ENCODE measurements at regions not wholly inside any gene's neighbourhood (a gene's known extent, or its start where the extent isn't known, plus 50 kb on each side); places are given as distances from the start of the nearest gene placed in this dataset.
"Not testable (repeated sequence)": the region's sequence is repeated elsewhere in the genome, so short reads cannot be mapped to it uniquely, and the experiment has no call there.

DNA sequence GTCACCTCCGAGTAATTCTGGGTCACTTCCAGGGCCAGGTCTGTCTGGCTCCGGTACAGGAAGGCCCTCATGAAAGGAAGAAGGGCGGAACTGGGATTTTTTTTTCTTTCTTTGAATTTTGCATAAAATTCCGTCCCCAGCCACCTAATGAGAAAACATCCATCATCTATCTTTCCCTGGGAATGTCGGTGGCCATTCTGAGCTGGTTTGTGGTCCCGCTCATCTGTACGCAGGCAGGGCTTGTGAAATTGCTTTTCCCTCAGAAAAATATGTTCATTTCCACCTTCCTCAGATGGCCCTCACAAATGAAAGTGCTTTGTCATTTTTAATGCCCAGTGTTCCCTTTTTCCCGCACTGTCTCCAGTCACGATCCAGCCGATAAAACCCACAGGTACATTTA is 353.0 kb upstream of the ZFHX3 start:
- Histone ChIP-seq H3K4me2 (ENCODE audit: insufficient read depth, low read length) (no peak overlapping the region), H3K36me3 (ENCODE audit: insufficient read depth, low read length) (no peaks in the 10 kb centered on the region), H4K20me1 (ENCODE audit: insufficient read depth, low read length) (no peaks in the 10 kb centered on the region), H3K79me2 (ENCODE audit: insufficient read depth, low read length) (no peaks in the 10 kb centered on the region), H3K27ac (ENCODE audit: low read depth, low read length) (no peak overlapping the region), H3K9me3 (ENCODE audit: low read depth, low read length) (no peaks in the 10 kb centered on the region), H2AFZ (ENCODE audit: low read length) (no peak overlapping the region), H3K4me1 (ENCODE audit: insufficient read depth, low read length) (no peaks in the 10 kb centered on the region), H3K4me3 (ENCODE audit: insufficient read depth, low read length) (no peak overlapping the region), H3K27me3 (ENCODE audit: insufficient read depth, low read length) (no peaks in the 10 kb centered on the region)
- no peak for DNase-seq (ENCODE audit: insufficient read length, low spot score, missing footprints)
- TF ChIP-seq, protein P1, sequence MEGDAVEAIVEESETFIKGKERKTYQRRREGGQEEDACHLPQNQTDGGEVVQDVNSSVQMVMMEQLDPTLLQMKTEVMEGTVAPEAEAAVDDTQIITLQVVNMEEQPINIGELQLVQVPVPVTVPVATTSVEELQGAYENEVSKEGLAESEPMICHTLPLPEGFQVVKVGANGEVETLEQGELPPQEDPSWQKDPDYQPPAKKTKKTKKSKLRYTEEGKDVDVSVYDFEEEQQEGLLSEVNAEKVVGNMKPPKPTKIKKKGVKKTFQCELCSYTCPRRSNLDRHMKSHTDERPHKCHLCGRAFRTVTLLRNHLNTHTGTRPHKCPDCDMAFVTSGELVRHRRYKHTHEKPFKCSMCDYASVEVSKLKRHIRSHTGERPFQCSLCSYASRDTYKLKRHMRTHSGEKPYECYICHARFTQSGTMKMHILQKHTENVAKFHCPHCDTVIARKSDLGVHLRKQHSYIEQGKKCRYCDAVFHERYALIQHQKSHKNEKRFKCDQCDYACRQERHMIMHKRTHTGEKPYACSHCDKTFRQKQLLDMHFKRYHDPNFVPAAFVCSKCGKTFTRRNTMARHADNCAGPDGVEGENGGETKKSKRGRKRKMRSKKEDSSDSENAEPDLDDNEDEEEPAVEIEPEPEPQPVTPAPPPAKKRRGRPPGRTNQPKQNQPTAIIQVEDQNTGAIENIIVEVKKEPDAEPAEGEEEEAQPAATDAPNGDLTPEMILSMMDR (IDR thresholded peaks at IDR 0.05; ENCODE audit: extremely low read depth, low read depth, low read length), result no peak

DNA sequence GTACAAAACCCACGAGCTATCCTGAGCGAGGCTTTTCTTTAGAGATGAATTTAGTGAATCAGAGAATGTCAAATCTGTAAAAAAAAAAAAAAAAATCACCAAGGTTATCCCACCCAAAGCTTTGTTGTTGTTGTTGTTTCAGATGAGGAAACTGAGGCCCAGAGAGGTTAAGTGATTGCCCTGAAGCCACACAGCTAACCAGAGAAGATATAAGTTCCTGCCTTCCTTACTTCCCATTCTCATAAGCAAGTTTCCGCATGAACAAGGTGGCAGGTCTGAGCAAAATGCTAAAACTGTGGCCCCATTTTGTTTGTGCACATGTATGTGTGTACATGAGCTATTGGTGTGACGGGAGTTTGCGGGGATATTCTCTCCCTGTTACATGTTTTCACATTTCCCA is 352.1 kb upstream of the ZFHX3 start:
- Histone ChIP-seq H4K20me1 (ENCODE audit: insufficient read depth, low read length) (no peaks in the 10 kb centered on the region), H3K9me3 (ENCODE audit: low read depth, low read length) (no peaks in the 10 kb centered on the region), H3K79me2 (ENCODE audit: insufficient read depth, low read length) (no peaks in the 10 kb centered on the region), H3K27ac (ENCODE audit: low read depth, low read length) (no peak overlapping the region), H3K4me3 (ENCODE audit: insufficient read depth, low read length) (no peak overlapping the region), H3K4me1 (ENCODE audit: insufficient read depth, low read length) (no peaks in the 10 kb centered on the region), H2AFZ (ENCODE audit: low read length) (no peak overlapping the region), H3K4me2 (ENCODE audit: insufficient read depth, low read length) (no peak overlapping the region), H3K27me3 (ENCODE audit: insufficient read depth, low read length) (no peaks in the 10 kb centered on the region), H3K36me3 (ENCODE audit: insufficient read depth, low read length) (no peaks in the 10 kb centered on the region)
- TF ChIP-seq, protein P1 (IDR thresholded peaks at IDR 0.05; ENCODE audit: extremely low read depth, low read depth, low read length), result no peak
- DNase-seq (ENCODE audit: insufficient read length, low spot score, missing footprints), result no peak

DNA sequence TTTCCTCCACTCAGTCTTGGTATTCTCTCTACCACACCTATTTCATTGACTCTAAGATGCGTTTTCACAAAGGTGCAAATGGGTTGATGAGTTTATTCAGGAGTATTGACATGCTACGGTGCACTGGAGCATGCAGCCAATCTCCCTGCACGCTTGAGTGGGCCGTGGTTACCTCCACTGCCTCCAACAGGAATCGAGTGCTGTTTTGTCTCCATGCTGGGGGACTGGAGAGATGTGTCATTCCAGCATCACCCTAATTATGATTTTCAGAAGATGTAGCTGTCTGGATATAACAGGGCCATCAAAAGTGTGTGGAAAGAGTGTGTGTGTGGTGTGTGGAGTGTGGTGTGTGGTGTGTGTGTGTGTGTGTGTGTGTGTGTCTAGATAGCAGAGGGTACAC is 351.6 kb upstream of the ZFHX3 start:
- DNase-seq (ENCODE audit: insufficient read length, low spot score, missing footprints), result no peak
- Histone ChIP-seq H2AFZ (ENCODE audit: low read length) (no peak overlapping the region), H3K79me2 (ENCODE audit: insufficient read depth, low read length) (no peaks in the 10 kb centered on the region), H3K4me2 (ENCODE audit: insufficient read depth, low read length) (no peak overlapping the region), H3K4me3 (ENCODE audit: insufficient read depth, low read length) (no peak overlapping the region), H4K20me1 (ENCODE audit: insufficient read depth, low read length) (no peaks in the 10 kb centered on the region), H3K9me3 (ENCODE audit: low read depth, low read length) (no peaks in the 10 kb centered on the region), H3K4me1 (ENCODE audit: insufficient read depth, low read length) (no peaks in the 10 kb centered on the region), H3K27me3 (ENCODE audit: insufficient read depth, low read length) (no peaks in the 10 kb centered on the region), H3K27ac (ENCODE audit: low read depth, low read length) (no peak overlapping the region), H3K36me3 (ENCODE audit: insufficient read depth, low read length) (no peaks in the 10 kb centered on the region)
- TF ChIP-seq, protein P1 (IDR thresholded peaks at IDR 0.05; ENCODE audit: extremely low read depth, low read depth, low read length), result no peak

DNA sequence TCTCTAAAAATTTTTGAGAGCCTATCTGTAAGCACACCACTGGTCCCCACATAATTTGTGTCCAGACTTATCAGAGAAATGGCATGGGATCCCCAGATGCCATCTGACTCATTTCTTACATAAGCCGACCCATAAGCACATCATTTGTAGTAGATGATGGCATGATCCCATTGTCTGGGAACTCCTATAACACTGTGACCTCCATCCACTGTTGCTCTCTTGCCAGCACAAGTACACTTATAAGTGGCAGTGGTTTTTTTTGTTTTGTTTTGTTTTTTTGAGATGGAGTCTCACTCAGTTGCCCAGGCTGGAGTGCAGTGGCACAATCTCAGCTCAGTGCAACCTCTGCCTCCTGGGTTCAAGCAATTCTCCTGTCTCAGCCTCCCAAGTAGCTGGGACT is 350.7 kb upstream of the ZFHX3 start:
- H3K27ac ChIP-seq (ENCODE audit: low read depth, low read length); H3K27me3 ChIP-seq (ENCODE audit: insufficient read depth, low read length); H3K4me2 ChIP-seq (ENCODE audit: insufficient read depth, low read length); H3K9me3 ChIP-seq (ENCODE audit: low read depth, low read length); H3K36me3 ChIP-seq (ENCODE audit: insufficient read depth, low read length); H2AFZ ChIP-seq (ENCODE audit: low read length); DNase-seq (ENCODE audit: insufficient read length, low spot score, missing footprints); H3K79me2 ChIP-seq (ENCODE audit: insufficient read depth, low read length); H3K4me1 ChIP-seq (ENCODE audit: insufficient read depth, low read length); H4K20me1 ChIP-seq (ENCODE audit: insufficient read depth, low read length); H3K4me3 ChIP-seq (ENCODE audit: insufficient read depth, low read length): not testable (repeated sequence)

DNA sequence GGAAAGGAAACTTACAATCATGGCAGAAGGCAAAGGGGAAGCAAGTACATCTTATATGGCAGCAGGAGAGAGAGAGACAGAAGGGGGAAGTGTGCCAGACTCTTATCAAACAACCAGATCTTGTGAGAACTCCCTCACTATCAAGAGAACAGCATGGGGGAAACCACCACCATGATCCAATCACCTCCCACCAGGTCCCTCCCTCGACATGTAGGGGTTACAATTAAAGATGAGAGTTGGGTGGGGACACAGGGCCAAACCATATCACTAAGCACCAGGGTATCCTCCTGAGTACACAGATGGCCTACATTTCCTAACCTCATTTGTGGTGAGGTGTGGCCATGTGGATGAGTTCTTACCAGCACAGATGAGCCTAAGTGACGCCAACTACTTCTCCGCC is 348.6 kb upstream of the ZFHX3 start:
- Histone ChIP-seq H3K4me3 (ENCODE audit: insufficient read depth, low read length) (no peak overlapping the region), H4K20me1 (ENCODE audit: insufficient read depth, low read length) (no peaks in the 10 kb centered on the region), H3K27me3 (ENCODE audit: insufficient read depth, low read length) (no peaks in the 10 kb centered on the region), H3K27ac (ENCODE audit: low read depth, low read length) (no peak overlapping the region), H3K9me3 (ENCODE audit: low read depth, low read length) (no peaks in the 10 kb centered on the region), H3K4me2 (ENCODE audit: insufficient read depth, low read length) (no peak overlapping the region), H2AFZ (ENCODE audit: low read length) (no peak overlapping the region), H3K36me3 (ENCODE audit: insufficient read depth, low read length) (no peaks in the 10 kb centered on the region), H3K79me2 (ENCODE audit: insufficient read depth, low read length) (no peaks in the 10 kb centered on the region), H3K4me1 (ENCODE audit: insufficient read depth, low read length) (no peaks in the 10 kb centered on the region)
- TF ChIP-seq, protein P1 (IDR thresholded peaks at IDR 0.05; ENCODE audit: extremely low read depth, low read depth, low read length), result no peak
- no peak for DNase-seq (ENCODE audit: insufficient read length, low spot score, missing footprints)
